Kidney (tissue), 13 donors: ENCODE measurements at regions not wholly inside any gene's neighbourhood (a gene's known extent, or its start where the extent isn't known, plus 50 kb on each side); places are given as distances from the start of the nearest gene placed in this dataset.

Experiments used
- DNase-seq, 5 donors: peaks; one replicate each; pipeline ENCODE4 v3.0.0-alpha.2; 2013 to 2020
- FAIRE-seq: peaks from 2 replicates; lab custom pipeline; 2012; peaks lifted over from hg19 to GRCh38; lab: Jason Lieb, UNC
- H3K27ac ChIP-seq, 2 donors: one replicate each; pipeline ENCODE4 v1.7.0; 2013; ENCODE audit warnings: low read depth in 2 of 2, low read length in 2 of 2, inconsistent platforms in 1 of 2
- H3K27me3 ChIP-seq: one replicate; pipeline ENCODE4 v1.7.1; 2013; ENCODE audit warnings: low read length, inconsistent platforms; ENCODE audit not compliant: control insufficient read depth, insufficient read depth
- H3K36me3 ChIP-seq, 3 donors: one replicate each; pipeline versions ENCODE4 v1.7.0 to v1.7.1; 2013; ENCODE audit warnings: low read length in 3 of 3, control low read depth in 1 of 3, inconsistent platforms in 1 of 3; ENCODE audit not compliant: insufficient read depth in 3 of 3, control insufficient read depth in 2 of 3
- H3K4me1 ChIP-seq, 3 donors: one replicate each; pipeline versions ENCODE4 v1.7.0 to v1.7.1; 2013; ENCODE audit warnings: low read length in 3 of 3, inconsistent platforms in 1 of 3, low read depth in 1 of 3; ENCODE audit not compliant: control insufficient read depth in 2 of 3, insufficient read depth in 2 of 3
- H3K4me3 ChIP-seq, 3 donors: one replicate each; pipeline versions ENCODE4 v1.7.0 to v1.8.1; 2013; ENCODE audit warnings: low read length in 3 of 3, control low read depth in 1 of 3, inconsistent platforms in 1 of 3
- H3K9ac ChIP-seq, 3 donors: one replicate each; pipeline versions ENCODE4 v1.7.0 to v1.7.1; 2013; ENCODE audit warnings: low read length in 3 of 3, control low read depth in 1 of 3, inconsistent platforms in 1 of 3
- H3K9me3 ChIP-seq, 3 donors: one replicate each; pipeline versions ENCODE4 v1.7.0 to v1.7.1; 2013; ENCODE audit warnings: low read length in 3 of 3, control low read depth in 1 of 3, inconsistent platforms in 1 of 3; ENCODE audit not compliant: control insufficient read depth in 2 of 3, insufficient read depth in 1 of 3
- intact Hi-C: fragments of 100-400 bp; cut with DNase I; formaldehyde crosslinking; loops from one replicate; pipeline ENCODE4 v1.11.1; 2022
- TF ChIP-seq, protein P1 (sequence below): IDR thresholded peaks from 3 replicates; pipeline ENCODE4 v1.5.1; 2012; ENCODE audit warnings: mild to moderate bottlenecking, moderate library complexity, borderline replicate concordance; ENCODE audit not compliant: insufficient read depth; ENCODE audit errors: extremely low read depth
- donor health status: control.
- donor health status: control.
- donor health status: control.
- donor health status: control.
- donor health status: control.
- donor health status: DM: yes; HTN: yes; CAD: no.
- donor health status: Normal renal cell carcinoma (clear cell type).

DNA sequence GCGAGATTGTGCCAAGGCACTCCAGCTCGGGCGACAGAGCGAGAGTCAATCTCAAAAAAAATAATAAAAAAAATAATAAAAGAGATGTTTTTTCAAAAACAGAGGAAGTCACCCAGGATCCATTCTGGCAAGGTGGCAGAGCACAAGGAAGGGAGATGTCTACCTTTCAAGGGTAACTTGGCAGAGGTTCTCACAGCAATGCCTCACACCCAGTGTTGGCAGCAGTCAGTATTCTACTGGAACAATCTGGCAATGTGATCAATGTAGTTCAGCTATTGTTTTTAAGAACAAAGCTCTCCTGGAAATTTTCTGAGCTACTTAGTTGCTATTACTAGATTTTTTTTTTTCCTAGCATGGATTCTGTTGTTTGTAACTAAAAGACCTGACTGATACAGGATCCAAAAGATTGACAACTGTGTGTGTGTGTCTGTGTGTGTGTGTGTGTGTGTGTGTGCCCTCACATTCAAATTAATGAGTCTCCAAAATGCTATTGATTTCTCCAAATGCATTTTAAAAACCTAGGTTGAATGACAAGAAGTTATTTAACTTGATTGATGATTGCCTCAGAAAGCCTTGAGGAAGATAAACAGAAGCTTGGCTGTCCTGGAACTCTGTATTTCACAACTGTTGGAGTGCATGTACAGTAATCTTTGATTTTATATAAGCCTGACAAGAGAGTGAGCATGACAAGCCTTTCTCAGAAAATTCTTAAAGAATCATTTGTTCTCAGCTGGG, 114.1 kb upstream of the RREB1 start:
- no peak overlapping the region for H3K27ac ChIP-seq
- no peaks in the 10 kb centered on the region for H3K4me1 ChIP-seq
- no peak for DNase-seq
- H3K27me3 ChIP-seq, result no peaks in the 10 kb centered on the region
- intact Hi-C loops, result no loop called here
- H3K4me3 ChIP-seq, result no peak overlapping the region
- no peaks in the 10 kb centered on the region for H3K9me3 ChIP-seq
- TF ChIP-seq, protein P1, sequence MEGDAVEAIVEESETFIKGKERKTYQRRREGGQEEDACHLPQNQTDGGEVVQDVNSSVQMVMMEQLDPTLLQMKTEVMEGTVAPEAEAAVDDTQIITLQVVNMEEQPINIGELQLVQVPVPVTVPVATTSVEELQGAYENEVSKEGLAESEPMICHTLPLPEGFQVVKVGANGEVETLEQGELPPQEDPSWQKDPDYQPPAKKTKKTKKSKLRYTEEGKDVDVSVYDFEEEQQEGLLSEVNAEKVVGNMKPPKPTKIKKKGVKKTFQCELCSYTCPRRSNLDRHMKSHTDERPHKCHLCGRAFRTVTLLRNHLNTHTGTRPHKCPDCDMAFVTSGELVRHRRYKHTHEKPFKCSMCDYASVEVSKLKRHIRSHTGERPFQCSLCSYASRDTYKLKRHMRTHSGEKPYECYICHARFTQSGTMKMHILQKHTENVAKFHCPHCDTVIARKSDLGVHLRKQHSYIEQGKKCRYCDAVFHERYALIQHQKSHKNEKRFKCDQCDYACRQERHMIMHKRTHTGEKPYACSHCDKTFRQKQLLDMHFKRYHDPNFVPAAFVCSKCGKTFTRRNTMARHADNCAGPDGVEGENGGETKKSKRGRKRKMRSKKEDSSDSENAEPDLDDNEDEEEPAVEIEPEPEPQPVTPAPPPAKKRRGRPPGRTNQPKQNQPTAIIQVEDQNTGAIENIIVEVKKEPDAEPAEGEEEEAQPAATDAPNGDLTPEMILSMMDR, result no peak
- H3K9ac ChIP-seq, result no peak overlapping the region
- FAIRE-seq, result no peak
- no peaks in the 10 kb centered on the region for H3K36me3 ChIP-seq

DNA sequence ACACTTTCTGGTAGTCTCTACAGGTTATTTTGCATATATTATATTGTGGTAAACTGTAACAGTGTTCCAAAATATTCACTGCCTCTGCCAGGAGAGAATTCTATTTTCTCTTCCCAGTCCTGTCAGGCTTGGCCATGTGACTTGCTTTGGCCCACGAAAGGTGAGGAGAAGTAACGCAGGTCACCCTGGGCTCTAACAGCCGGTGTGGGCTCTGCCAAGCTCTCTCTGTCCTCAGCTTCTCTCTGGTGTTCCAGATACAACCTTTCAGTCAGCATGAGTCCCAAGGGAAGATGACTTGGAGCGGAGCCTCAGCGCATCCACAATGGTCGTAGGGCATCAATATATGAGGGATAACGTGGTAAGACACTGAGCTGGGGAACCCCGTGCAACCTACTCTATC, 113.0 kb upstream of the RREB1 start:
- TF ChIP-seq, protein P1, result no peak
- H3K27ac ChIP-seq, result no peak overlapping the region
- no peaks in the 10 kb centered on the region for H3K9me3 ChIP-seq
- DNase-seq (no peak), FAIRE-seq (no peak)
- H3K4me1 ChIP-seq, result no peaks in the 10 kb centered on the region
- no peaks in the 10 kb centered on the region for H3K36me3 ChIP-seq
- H3K27me3 ChIP-seq, result no peaks in the 10 kb centered on the region
- intact Hi-C loops, result no loop called here
- H3K4me3 ChIP-seq, result no peak overlapping the region
- no peak overlapping the region for H3K9ac ChIP-seq

DNA sequence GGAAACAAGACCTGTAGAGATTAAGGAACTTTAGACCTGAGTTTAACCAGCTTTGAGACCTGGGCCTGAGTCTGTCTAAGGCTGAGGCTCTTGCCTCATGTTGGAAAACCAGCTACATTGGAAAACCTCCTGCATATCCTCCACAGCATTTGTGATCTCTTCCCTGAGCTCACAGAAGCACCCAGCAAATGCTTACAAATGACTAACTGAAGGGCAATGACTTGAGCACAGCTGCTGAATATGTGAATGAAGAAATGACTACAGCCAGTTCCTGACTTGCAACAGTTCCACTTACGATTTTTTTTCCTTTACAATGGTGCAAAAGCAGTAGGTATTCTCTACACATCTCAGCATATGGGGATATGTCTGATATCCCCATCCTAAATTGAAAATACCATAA, 112.4 kb upstream of the RREB1 start:
- intact Hi-C loops, result no loop called here
- no peak overlapping the region for H3K4me3 ChIP-seq
- H3K27ac ChIP-seq, result no peak overlapping the region
- no peak overlapping the region for H3K9ac ChIP-seq
- TF ChIP-seq, protein P1, result no peak
- no peaks in the 10 kb centered on the region for H3K4me1 ChIP-seq
- DNase-seq (no peak), FAIRE-seq (no peak)
- no peaks in the 10 kb centered on the region for H3K27me3 ChIP-seq
- no peaks in the 10 kb centered on the region for H3K9me3 ChIP-seq
- no peaks in the 10 kb centered on the region for H3K36me3 ChIP-seq

DNA sequence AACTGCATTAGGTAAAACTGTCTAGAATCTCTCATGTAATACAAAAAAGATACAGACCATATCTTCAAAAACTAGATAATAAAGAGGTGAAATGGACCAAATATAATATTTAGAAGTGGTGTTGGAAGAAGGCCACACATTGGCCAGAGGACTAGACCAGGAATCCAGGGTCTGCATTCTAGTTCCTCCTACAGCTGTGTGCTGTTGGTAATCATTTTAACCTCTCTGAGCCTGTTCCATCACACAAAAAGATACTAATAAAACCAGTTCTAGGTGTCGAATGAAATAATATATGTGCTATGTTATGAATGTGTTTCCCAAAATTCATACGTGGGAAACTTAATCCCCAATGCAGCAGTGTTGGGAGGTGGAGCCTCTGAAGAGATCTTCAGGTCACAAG, 111.6 kb upstream of the RREB1 start:
- H3K4me3 ChIP-seq, result no peak overlapping the region
- DNase-seq (no peak), FAIRE-seq (no peak)
- no peak overlapping the region for H3K9ac ChIP-seq
- no peaks in the 10 kb centered on the region for H3K27me3 ChIP-seq
- TF ChIP-seq, protein P1, result no peak
- H3K9me3 ChIP-seq, result no peaks in the 10 kb centered on the region
- H3K4me1 ChIP-seq, result no peaks in the 10 kb centered on the region
- intact Hi-C loops, result no loop called here
- no peaks in the 10 kb centered on the region for H3K36me3 ChIP-seq
- H3K27ac ChIP-seq, result no peak overlapping the region
